Sigmoid colon (tissue), 3 donors: ENCODE measurements at regions not wholly inside any gene's neighbourhood (a gene's known extent, or its start where the extent isn't known, plus 50 kb on each side); places are given as distances from the start of the nearest gene placed in this dataset.

Source experiments
- POLR2A ChIP-seq, 2 donors: fragments of 450-650 bp; IDR thresholded peaks; one replicate each; pipeline ENCODE4 v1.6.1; 2016; ENCODE audit warnings: antibody characterized with exemption in 2 of 2, mild to moderate bottlenecking in 2 of 2, moderate library complexity in 2 of 2
- TF ChIP-seq, protein P1 (sequence below), 4 experiments: fragments of 450-650 bp in 3 of 4; fragments of 200-600 bp in 1 of 4; IDR thresholded peaks; one replicate each; pipeline ENCODE4 v1.5.1; 2016 to 2019; ENCODE audit warnings: antibody characterized with exemption in 4 of 4, mild to moderate bottlenecking in 3 of 4, moderate library complexity in 2 of 4

GRCh38 chr7:12030116-12030515 is 181.0 kb upstream of the TMEM106B start:
- TF ChIP-seq, protein P1, sequence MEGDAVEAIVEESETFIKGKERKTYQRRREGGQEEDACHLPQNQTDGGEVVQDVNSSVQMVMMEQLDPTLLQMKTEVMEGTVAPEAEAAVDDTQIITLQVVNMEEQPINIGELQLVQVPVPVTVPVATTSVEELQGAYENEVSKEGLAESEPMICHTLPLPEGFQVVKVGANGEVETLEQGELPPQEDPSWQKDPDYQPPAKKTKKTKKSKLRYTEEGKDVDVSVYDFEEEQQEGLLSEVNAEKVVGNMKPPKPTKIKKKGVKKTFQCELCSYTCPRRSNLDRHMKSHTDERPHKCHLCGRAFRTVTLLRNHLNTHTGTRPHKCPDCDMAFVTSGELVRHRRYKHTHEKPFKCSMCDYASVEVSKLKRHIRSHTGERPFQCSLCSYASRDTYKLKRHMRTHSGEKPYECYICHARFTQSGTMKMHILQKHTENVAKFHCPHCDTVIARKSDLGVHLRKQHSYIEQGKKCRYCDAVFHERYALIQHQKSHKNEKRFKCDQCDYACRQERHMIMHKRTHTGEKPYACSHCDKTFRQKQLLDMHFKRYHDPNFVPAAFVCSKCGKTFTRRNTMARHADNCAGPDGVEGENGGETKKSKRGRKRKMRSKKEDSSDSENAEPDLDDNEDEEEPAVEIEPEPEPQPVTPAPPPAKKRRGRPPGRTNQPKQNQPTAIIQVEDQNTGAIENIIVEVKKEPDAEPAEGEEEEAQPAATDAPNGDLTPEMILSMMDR (IDR thresholded peaks at IDR 0.05) = no peak
- no peak for TF ChIP-seq POLR2A (IDR thresholded peaks at IDR 0.05)
